DOHH2 (cell line): ENCODE measurements at regions not wholly inside any gene's neighbourhood (a gene's known extent, or its start where the extent isn't known, plus 50 kb on each side); places are given as distances from the start of the nearest gene placed in this dataset.

ENCODE experiments used
- H3F3A ChIP-seq: fragments of 200-600 bp; sonication (generic), shearing (Covaris generic); 2 replicates; pipeline ENCODE4 v1.6.0; 2016; ENCODE audit warnings: antibody characterized with exemption, mild to moderate bottlenecking; ENCODE audit not compliant: control insufficient read depth, insufficient read depth
- H3K27ac ChIP-seq: fragments of 200-600 bp; sonication (generic); 2 replicates; pipeline ENCODE4 v1.5.1; 2014; ENCODE audit warnings: low read depth, mild to moderate bottlenecking, low read length, moderate library complexity
- H3K27me3 ChIP-seq: fragments of 200-600 bp; sonication (generic); 2 replicates; pipeline ENCODE4 v1.6.1; 2014; ENCODE audit warnings: mild to moderate bottlenecking, low read length, mixed read lengths; ENCODE audit not compliant: control insufficient read depth
- H3K36me3 ChIP-seq: fragments of 200-600 bp; sonication (generic); 2 replicates; pipeline ENCODE4 v1.6.1; 2014; ENCODE audit warnings: mild to moderate bottlenecking, low read length, moderate library complexity, mixed read lengths; ENCODE audit not compliant: control insufficient read depth
- H3K4me1 ChIP-seq: fragments of 200-600 bp; sonication (generic); 2 replicates; pipeline ENCODE4 v1.6.1; 2014; ENCODE audit warnings: mild to moderate bottlenecking, low read length, mixed read lengths; ENCODE audit not compliant: control insufficient read depth
- H3K4me2 ChIP-seq: fragments of 200-600 bp; sonication (generic); 2 replicates; pipeline ENCODE4 v1.6.0; 2014; ENCODE audit warnings: mild to moderate bottlenecking, low read length, moderate library complexity
- H3K4me3 ChIP-seq: fragments of 200-600 bp; sonication (generic); 2 replicates; pipeline ENCODE4 v1.5.1; 2014; ENCODE audit warnings: mild to moderate bottlenecking, low read length, mixed read lengths
- H3K79me2 ChIP-seq: fragments of 200-600 bp; sonication (generic); 2 replicates; pipeline ENCODE4 v1.6.1; 2014; ENCODE audit warnings: mild to moderate bottlenecking, low read length, mixed read lengths; ENCODE audit not compliant: control insufficient read depth
- H3K9me2 ChIP-seq: fragments of 200-600 bp; sonication (generic); replicated peaks from 2 replicates; pipeline ENCODE4 v1.6.1; 2014; ENCODE audit warnings: mild to moderate bottlenecking, low read length, mixed read lengths; ENCODE audit not compliant: control insufficient read depth
- H3K9me3 ChIP-seq: fragments of 200-600 bp; sonication (generic); 2 replicates; pipeline ENCODE4 v1.6.1; 2014; ENCODE audit warnings: antibody characterized with exemption, low read length, mixed read lengths; ENCODE audit not compliant: control insufficient read depth, insufficient read depth
- H4K20me1 ChIP-seq: fragments of 200-600 bp; sonication (generic); 2 replicates; pipeline ENCODE4 v1.6.0; 2014; ENCODE audit warnings: low read depth, mild to moderate bottlenecking, antibody characterized with exemption, low read length, moderate library complexity; ENCODE audit not compliant: control insufficient read depth, insufficient read depth
- EZH2phosphoT487 ChIP-seq: fragments of 200-600 bp; sonication (generic); IDR thresholded peaks from 2 replicates; pipeline ENCODE4 v1.6.1; 2017; ENCODE audit warnings: borderline replicate concordance, mild to moderate bottlenecking, antibody characterized with exemption, low read length, moderate library complexity, mixed read lengths
- TF ChIP-seq, protein P1 (sequence below): fragments of 200-600 bp; sonication (generic); IDR thresholded peaks from one replicate; pipeline ENCODE4 v1.5.1; 2014; ENCODE audit warnings: antibody characterized with exemption, mild to moderate bottlenecking, low read depth, low read length; ENCODE audit not compliant: poor library complexity, severe bottlenecking

DNA sequence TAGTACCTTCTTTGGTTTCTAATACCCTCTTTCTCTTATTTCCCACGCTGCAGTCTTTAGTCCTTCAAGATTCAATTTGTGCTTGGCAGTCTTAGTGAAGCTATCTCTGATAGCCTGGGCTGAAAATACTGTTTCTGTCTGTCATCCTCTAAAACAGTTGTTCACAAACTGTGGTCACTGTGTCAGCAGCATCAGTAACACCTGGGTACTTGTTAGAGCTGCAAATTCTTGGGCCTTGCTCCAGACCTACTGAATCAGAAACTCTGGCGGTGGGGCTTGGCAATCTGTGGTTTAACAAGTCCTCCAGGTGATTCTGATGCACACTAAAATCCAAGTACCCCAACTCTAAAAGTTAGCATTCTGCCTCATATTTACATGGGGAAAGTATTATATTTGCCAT is 217.5 kb upstream of the SEL1L start:
- Histone ChIP-seq H3K27me3 (no peaks in the 10 kb centered on the region), H3K9me3 (no peaks in the 10 kb centered on the region), H3K4me3 (no peak overlapping the region), H3K79me2 (no peaks in the 10 kb centered on the region), H3F3A (no peaks in the 10 kb centered on the region), H4K20me1 (no peaks in the 10 kb centered on the region), H3K4me1 (no peaks in the 10 kb centered on the region), H3K27ac (no peak overlapping the region), H3K9me2 (no peaks in the 10 kb centered on the region), H3K36me3 (no peaks in the 10 kb centered on the region), H3K4me2 (no peak overlapping the region)
- TF ChIP-seq, protein P1, sequence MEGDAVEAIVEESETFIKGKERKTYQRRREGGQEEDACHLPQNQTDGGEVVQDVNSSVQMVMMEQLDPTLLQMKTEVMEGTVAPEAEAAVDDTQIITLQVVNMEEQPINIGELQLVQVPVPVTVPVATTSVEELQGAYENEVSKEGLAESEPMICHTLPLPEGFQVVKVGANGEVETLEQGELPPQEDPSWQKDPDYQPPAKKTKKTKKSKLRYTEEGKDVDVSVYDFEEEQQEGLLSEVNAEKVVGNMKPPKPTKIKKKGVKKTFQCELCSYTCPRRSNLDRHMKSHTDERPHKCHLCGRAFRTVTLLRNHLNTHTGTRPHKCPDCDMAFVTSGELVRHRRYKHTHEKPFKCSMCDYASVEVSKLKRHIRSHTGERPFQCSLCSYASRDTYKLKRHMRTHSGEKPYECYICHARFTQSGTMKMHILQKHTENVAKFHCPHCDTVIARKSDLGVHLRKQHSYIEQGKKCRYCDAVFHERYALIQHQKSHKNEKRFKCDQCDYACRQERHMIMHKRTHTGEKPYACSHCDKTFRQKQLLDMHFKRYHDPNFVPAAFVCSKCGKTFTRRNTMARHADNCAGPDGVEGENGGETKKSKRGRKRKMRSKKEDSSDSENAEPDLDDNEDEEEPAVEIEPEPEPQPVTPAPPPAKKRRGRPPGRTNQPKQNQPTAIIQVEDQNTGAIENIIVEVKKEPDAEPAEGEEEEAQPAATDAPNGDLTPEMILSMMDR, result no peak
- no peak for TF ChIP-seq EZH2phosphoT487

DNA sequence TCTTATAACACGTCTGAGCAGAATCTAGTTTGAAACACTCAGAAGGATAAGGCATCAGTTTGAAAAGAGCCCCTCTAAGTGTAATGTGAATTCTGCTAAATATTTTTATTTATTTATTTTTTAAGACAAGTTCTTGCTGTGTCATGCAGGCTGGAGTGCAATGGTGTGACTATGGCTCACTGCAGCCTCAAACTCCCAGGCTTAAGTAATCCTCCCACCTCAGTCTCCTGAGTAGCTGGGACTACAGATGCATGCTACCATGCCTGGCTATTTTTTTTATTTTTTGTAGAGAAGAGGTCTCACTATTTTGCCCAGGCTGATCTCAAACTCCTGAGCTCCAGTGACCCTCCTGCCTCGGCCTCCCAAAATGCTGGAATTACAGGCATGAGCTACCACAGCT is 225.9 kb upstream of the SEL1L start:
- H3K27me3 ChIP-seq, result no peaks in the 10 kb centered on the region
- no peaks in the 10 kb centered on the region for H3F3A ChIP-seq

DNA sequence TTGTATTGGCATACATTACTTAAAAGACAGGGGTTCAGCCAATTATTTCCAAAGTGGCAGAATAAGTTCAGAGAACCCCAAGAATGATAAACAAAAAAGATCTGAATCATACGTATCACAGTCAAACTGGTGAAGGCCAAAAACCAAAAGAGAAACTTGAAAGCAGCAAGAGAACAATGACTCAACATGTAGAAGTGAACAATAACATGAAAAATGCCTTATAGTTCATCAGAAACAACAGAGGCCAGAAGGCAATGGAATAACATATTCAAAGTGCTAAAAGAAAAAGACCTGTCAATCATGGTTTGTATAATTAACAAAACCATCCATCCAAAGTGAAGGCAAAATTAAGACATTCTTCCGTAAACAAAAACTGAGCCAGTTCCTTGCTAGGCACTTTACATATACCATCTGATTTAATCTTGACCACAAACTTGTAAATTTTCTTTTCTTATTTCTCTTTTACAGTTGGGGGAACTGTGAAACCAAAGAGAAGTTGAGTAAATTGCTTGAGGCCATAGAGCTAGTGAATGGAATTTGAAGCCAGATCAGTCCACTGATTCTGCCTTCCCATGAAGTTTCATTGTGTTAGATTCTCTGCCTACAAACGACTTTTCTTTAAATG is 232.1 kb upstream of the SEL1L start:
- H3K4me2 ChIP-seq, result no peak overlapping the region
- H3K27ac ChIP-seq, result no peak overlapping the region

More for the DNA sequence above, 225.9 kb upstream of the SEL1L start:
- Histone ChIP-seq H3K4me3 (no peak overlapping the region), H3K9me2 (no peaks in the 10 kb centered on the region), H3K27ac (no peak overlapping the region), H4K20me1 (no peaks in the 10 kb centered on the region), H3K4me2 (no peak overlapping the region), H3K79me2 (no peaks in the 10 kb centered on the region), H3K4me1 (no peaks in the 10 kb centered on the region), H3K9me3 (no peaks in the 10 kb centered on the region), H3K36me3 (no peaks in the 10 kb centered on the region)
- TF ChIP-seq, protein P1, result no peak
- TF ChIP-seq EZH2phosphoT487, result no peak

More for the DNA sequence above, 232.1 kb upstream of the SEL1L start:
- Histone ChIP-seq H3K79me2 (no peaks in the 10 kb centered on the region), H3K4me3 (no peak overlapping the region), H3K9me3 (no peaks in the 10 kb centered on the region), H3F3A (no peaks in the 10 kb centered on the region), H3K4me1 (no peaks in the 10 kb centered on the region), H3K36me3 (no peaks in the 10 kb centered on the region), H3K27me3 (no peaks in the 10 kb centered on the region), H4K20me1 (no peaks in the 10 kb centered on the region), H3K9me2 (no peaks in the 10 kb centered on the region)
- TF ChIP-seq, protein P1, result no peak
